Ovary (tissue), 7 donors: ENCODE measurements at regions not wholly inside any gene's neighbourhood (a gene's known extent, or its start where the extent isn't known, plus 50 kb on each side); places are given as distances from the start of the nearest gene placed in this dataset.

Experiments used
- DNase-seq, 5 donors: peaks; one replicate each; pipeline ENCODE4 v3.0.0-alpha.2; 2019 to 2020
- H3K27ac ChIP-seq, 2 donors: fragments of 200-600 bp; one replicate each; pipeline versions ENCODE4 v1.5.1 to v1.8.0; 2019 to 2022
- H3K27me3 ChIP-seq: fragments of 200-600 bp; one replicate; pipeline ENCODE4 v1.8.0; 2022
- H3K36me3 ChIP-seq: fragments of 200-600 bp; sonication (generic); one replicate; pipeline ENCODE4 v1.5.1; 2019
- H3K4me1 ChIP-seq: one replicate; pipeline ENCODE4 v1.8.1; 2013; ENCODE audit warnings: mild to moderate bottlenecking, moderate library complexity; ENCODE audit not compliant: insufficient read depth
- H3K4me3 ChIP-seq: fragments of 200-600 bp; sonication (generic); one replicate; pipeline ENCODE4 v1.5.1; 2017
- H3K9me3 ChIP-seq, 2 donors: fragments of 200-600 bp in 1 of 2; sonication (generic) in 1 of 2; one replicate each; pipeline versions ENCODE4 v1.5.1 to v1.8.1; 2013 to 2019; ENCODE audit warnings: mild to moderate bottlenecking in 1 of 2, moderate library complexity in 1 of 2
- EP300 ChIP-seq: sonication (generic); formaldehyde crosslinking; IDR thresholded peaks from one replicate; pipeline ENCODE4 v1.6.1; 2017; ENCODE audit warnings: antibody characterized with exemption
- POLR2A ChIP-seq: fragments of 450-650 bp; IDR thresholded peaks from one replicate; pipeline ENCODE4 v1.6.1; 2017; ENCODE audit warnings: antibody characterized with exemption, mild to moderate bottlenecking, moderate library complexity
- WGBS, 3 donors: extraction: QIAGEN DNeasy Blood & Tissue Kit in 1 of 3; methylation state at CpG; one replicate each; pipeline versions ENCODE4 v1.1.5 to v1.1.7; 2013 to 2017; 5-methylcytosine and 5-hydroxymethylcytosine counted together
- intact Hi-C, 4 donors: fragments of 100-400 bp; cut with DNase I; formaldehyde crosslinking; loops; one replicate each; pipeline versions ENCODE4 v1.11.0 to v1.15.1; 2022 to 2023
- TF ChIP-seq, protein P1 (sequence below), 3 donors: fragments of 450-650 bp in 2 of 3; fragments of 200-600 bp in 1 of 3; IDR thresholded peaks; one replicate each; pipeline versions ENCODE4 v1.5.1 to v1.8.0; 2016 to 2022; ENCODE audit warnings: antibody characterized with exemption in 3 of 3, mild to moderate bottlenecking in 1 of 3
- donor health status: DM: no; HTN: no; CAD: no; lungs with moderate emphysema.
- donor health status: DM: no; HTN: no; CAD: no.
- donor health status: Bipolar disorder and iron deficiency.
- donor health status: DM: no; HTN: no; CAD: no.
- donor health status: DM: yes; HTN: yes; CAD: no.

DNA sequence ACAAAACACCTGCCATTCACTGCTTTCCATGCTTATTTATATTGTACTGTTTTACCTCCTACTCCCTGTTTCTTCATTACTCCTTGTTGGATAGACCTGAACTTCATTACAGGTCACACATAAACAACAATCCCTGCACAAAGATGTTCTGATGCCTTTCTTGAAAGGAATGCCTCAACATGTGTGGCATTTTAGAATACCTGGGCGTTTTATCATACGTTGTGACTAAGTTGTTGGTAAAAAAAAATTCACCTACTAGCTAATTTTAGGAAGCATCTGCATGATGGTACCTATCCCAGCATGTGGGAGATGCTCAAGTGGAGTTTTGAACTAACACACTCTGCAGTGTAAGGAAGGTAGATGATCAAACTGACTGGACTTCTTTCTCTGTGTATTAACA, 604.1 kb downstream of the TAF11L14 start:
- Histone ChIP-seq H3K36me3 (no peaks in the 10 kb centered on the region), H3K4me1 (no peaks in the 10 kb centered on the region), H3K9me3 (no peaks in the 10 kb centered on the region), H3K27ac (no peak overlapping the region), H3K27me3 (no peaks in the 10 kb centered on the region), H3K4me3 (no peak overlapping the region)
- 71 to 80% (median 72%) methylated on average over 2 of the region's 2 CpGs for whole genome bisulfite sequencing, 3 donors
- intact Hi-C loops, result no loop called here
- no peak for DNase-seq
- TF ChIP-seq POLR2A (no peak), EP300 (no peak)
- TF ChIP-seq, protein P1, sequence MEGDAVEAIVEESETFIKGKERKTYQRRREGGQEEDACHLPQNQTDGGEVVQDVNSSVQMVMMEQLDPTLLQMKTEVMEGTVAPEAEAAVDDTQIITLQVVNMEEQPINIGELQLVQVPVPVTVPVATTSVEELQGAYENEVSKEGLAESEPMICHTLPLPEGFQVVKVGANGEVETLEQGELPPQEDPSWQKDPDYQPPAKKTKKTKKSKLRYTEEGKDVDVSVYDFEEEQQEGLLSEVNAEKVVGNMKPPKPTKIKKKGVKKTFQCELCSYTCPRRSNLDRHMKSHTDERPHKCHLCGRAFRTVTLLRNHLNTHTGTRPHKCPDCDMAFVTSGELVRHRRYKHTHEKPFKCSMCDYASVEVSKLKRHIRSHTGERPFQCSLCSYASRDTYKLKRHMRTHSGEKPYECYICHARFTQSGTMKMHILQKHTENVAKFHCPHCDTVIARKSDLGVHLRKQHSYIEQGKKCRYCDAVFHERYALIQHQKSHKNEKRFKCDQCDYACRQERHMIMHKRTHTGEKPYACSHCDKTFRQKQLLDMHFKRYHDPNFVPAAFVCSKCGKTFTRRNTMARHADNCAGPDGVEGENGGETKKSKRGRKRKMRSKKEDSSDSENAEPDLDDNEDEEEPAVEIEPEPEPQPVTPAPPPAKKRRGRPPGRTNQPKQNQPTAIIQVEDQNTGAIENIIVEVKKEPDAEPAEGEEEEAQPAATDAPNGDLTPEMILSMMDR (IDR thresholded peaks at IDR 0.05), result no peak

DNA sequence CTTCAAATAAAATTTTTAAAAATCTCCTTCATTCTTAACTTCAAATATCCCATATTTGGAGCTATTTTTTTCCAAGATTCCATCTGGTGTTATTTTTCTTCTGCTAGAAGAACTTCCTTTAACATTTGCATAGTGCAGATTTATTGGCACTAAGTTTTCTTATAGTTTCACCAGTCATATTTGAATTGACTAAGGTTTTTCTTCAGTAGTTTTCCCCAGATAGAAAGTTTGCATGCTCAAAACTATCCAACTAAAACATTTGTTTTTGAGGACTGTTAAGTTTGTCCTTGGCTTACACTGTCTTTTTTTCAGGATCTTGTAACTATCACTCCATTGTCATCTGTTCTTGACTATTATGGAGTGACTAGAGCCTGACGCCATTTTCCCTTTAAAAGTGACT, 606.7 kb downstream of the TAF11L14 start:
- 88 to 90% (median 88%) methylated on average over 1 of the region's 1 CpG for WGBS, 3 donors
- H3K27ac ChIP-seq, result no peak overlapping the region
- no peak for DNase-seq
- no peaks in the 10 kb centered on the region for H3K9me3 ChIP-seq
- intact Hi-C loops, result no loop called here
- no peaks in the 10 kb centered on the region for H3K4me1 ChIP-seq
- TF ChIP-seq POLR2A, result no peak
- TF ChIP-seq EP300, result no peak
- TF ChIP-seq, protein P1 (IDR thresholded peaks at IDR 0.05), result no peak
- H3K4me3 ChIP-seq, result no peak overlapping the region
- H3K36me3 ChIP-seq, result no peaks in the 10 kb centered on the region
- no peaks in the 10 kb centered on the region for H3K27me3 ChIP-seq

DNA sequence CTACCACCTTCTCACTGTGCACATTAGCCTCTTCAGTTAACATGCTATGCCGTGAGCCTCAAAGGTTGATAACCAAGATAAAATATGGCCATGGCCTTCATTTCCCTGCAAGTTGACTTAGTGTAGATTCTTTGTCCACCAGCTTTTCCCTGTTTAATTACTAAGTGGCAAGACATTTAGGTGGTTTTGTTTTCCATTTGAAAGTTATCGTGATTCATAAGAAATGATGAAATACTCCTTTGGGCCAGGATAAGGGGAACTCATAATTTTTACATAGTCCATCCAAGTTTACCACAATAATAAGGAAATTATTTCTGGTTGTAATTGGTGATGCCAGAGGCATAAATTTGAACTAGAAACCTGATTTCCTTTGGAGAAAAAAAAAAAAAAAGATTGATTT, 609.6 kb downstream of the TAF11L14 start:
- intact Hi-C loops, result no loop called here
- Histone ChIP-seq H3K27ac (no peak overlapping the region), H3K4me3 (no peak overlapping the region), H3K27me3 (no peaks in the 10 kb centered on the region), H3K36me3 (no peaks in the 10 kb centered on the region), H3K9me3 (no peaks in the 10 kb centered on the region), H3K4me1 (no peaks in the 10 kb centered on the region)
- WGBS, 3 donors, result 13 to 30% (median 17%) methylated on average over 2 of the region's 2 CpGs
- TF ChIP-seq EP300 (no peak), POLR2A (no peak)
- TF ChIP-seq, protein P1 (IDR thresholded peaks at IDR 0.05), result no peak
- no peak for DNase-seq

DNA sequence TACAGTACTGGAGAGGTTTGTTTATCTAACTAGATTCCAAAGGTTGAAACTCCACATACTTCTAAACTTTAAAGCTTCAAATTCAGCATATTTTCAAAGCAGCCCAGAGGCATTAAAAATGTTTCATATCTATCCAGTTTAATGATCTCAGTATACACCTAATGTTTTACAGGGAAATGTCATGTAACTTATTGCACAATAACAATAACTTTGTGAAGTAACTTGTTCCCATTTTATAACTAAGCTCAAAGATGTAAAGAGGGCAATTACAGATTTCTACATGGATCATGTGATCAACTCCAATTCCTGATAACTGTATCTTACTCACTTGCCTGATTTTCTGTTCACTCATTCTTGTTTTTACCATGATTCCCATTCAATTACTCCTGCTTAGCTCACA, 610.0 kb downstream of the TAF11L14 start:
- intact Hi-C loops, result no loop called here
- H3K9me3 ChIP-seq, result no peaks in the 10 kb centered on the region
- no peaks in the 10 kb centered on the region for H3K27me3 ChIP-seq
- TF ChIP-seq, protein P1 (IDR thresholded peaks at IDR 0.05), result no peak
- TF ChIP-seq POLR2A (no peak), EP300 (no peak)
- no peak overlapping the region for H3K4me3 ChIP-seq
- H3K27ac ChIP-seq, result no peak overlapping the region
- H3K4me1 ChIP-seq, result no peaks in the 10 kb centered on the region
- no peak for DNase-seq
- H3K36me3 ChIP-seq, result no peaks in the 10 kb centered on the region

DNA sequence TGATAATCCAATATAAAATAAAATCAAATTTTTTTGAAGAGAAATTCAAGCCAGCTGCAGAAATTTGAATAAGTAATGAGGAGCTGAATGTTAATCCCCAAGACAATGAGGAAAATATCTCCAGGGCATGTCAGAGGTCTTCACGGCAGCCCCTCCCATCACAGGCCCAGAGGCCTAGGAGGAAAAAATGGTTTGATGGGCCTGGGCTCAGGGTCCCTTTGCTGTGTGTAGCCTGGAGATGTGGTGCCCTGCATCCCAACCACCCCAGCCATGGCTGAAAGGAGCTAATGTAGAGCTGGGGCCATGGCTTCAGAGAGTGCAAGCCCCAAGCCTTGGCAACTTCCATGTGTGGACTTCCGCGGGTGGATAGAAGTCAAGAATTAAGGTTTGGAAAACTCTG, 618.3 kb downstream of the TAF11L14 start:
- H3K36me3 ChIP-seq, result no peaks in the 10 kb centered on the region
- no peak for DNase-seq
- TF ChIP-seq, protein P1 (IDR thresholded peaks at IDR 0.05), result no peak
- TF ChIP-seq POLR2A, result no peak
- no peak for TF ChIP-seq EP300
- no peak overlapping the region for H3K27ac ChIP-seq
- H3K27me3 ChIP-seq, result no peaks in the 10 kb centered on the region
- 92 to 97% (median 96%) methylated on average over 3 of the region's 3 CpGs for WGBS, 3 donors
- no peaks in the 10 kb centered on the region for H3K9me3 ChIP-seq
- H3K4me3 ChIP-seq, result no peak overlapping the region
- intact Hi-C loops, result no loop called here
- no peaks in the 10 kb centered on the region for H3K4me1 ChIP-seq
